T-helper 2 cell treated with Interferon-gamma antibody and Interleukin-4, amounts not matched to agents 5 μg/mL and 100 μg/mL, for 36 hours (primary cell): ENCODE measurements at regions not wholly inside any gene's neighbourhood (a gene's known extent, or its start where the extent isn't known, plus 50 kb on each side); places are given as distances from the start of the nearest gene placed in this dataset.

ENCODE experiments used
- DNase-seq: peaks from one replicate; pipeline ENCODE4 v3.0.0; 2021; ENCODE audit warnings: low spot score
- H3K27ac Mint-ChIP-seq: one replicate; pipeline ENCODE4 v1.8.0; 2021; ENCODE audit warnings: mild to moderate bottlenecking, mixed read lengths
- H3K27me3 Mint-ChIP-seq: one replicate; pipeline ENCODE4 v1.8.0; 2021; ENCODE audit warnings: low read depth, mixed read lengths
- H3K36me3 Mint-ChIP-seq: one replicate; pipeline ENCODE4 v1.8.0; 2021; ENCODE audit warnings: low read depth, mixed read lengths
- H3K4me1 Mint-ChIP-seq: one replicate; pipeline ENCODE4 v1.8.0; 2021; ENCODE audit warnings: low read depth, mixed read lengths
- H3K4me3 Mint-ChIP-seq: one replicate; pipeline ENCODE4 v1.8.0; 2022; ENCODE audit warnings: mild to moderate bottlenecking, moderate library complexity, mixed read lengths
- H3K9me3 Mint-ChIP-seq: one replicate; pipeline ENCODE4 v1.8.0; 2021; ENCODE audit warnings: mixed read lengths

- H3K9me3 Mint-ChIP-seq: peaks cover 4% of the 10 kb centered on the region
- no peaks in the 10 kb centered on the region for H3K27me3 Mint-ChIP-seq
- no peak for DNase-seq
- peaks cover 1% of the 10 kb centered on the region for H3K36me3 Mint-ChIP-seq
- no peak overlapping the region for H3K27ac Mint-ChIP-seq
- H3K4me3 Mint-ChIP-seq: no peak overlapping the region
- H3K4me1 Mint-ChIP-seq: peaks cover 11% of the 10 kb centered on the region
These were observed 1192.4 kb upstream of the CITED2 start for GRCh38 chr6:140566781-140567277.

- Mint-ChIP-seq H3K36me3 (no peaks in the 10 kb centered on the region), H3K27ac (no peak overlapping the region)
These were observed 1189.3 kb upstream of the CITED2 start for GRCh38 chr6:140563728-140564127.

GRCh38 chr6:140561701-140562100 is 1187.3 kb upstream of the CITED2 start:
- no peaks in the 10 kb centered on the region for H3K9me3 Mint-ChIP-seq
- H3K36me3 Mint-ChIP-seq: no peaks in the 10 kb centered on the region
- DNase-seq: no peak
- no peaks in the 10 kb centered on the region for H3K27me3 Mint-ChIP-seq
- H3K27ac Mint-ChIP-seq: no peak overlapping the region
- H3K4me3 Mint-ChIP-seq: no peak overlapping the region
- peaks cover 2% of the 10 kb centered on the region for H3K4me1 Mint-ChIP-seq

More at GRCh38 chr6:140563728-140564127, 1189.3 kb upstream of the CITED2 start:
- H3K27me3 Mint-ChIP-seq: no peaks in the 10 kb centered on the region
- H3K9me3 Mint-ChIP-seq: peaks cover 4% of the 10 kb centered on the region
- DNase-seq: no peak
- H3K4me3 Mint-ChIP-seq: no peak overlapping the region
- peaks cover 7% of the 10 kb centered on the region for H3K4me1 Mint-ChIP-seq

- Mint-ChIP-seq H3K27me3 (no peaks in the 10 kb centered on the region), H3K9me3 (no peaks in the 10 kb centered on the region), H3K36me3 (no peaks in the 10 kb centered on the region), H3K27ac (no peak overlapping the region), H3K4me1 (no peaks in the 10 kb centered on the region), H3K4me3 (no peak overlapping the region)
- DNase-seq: no peak
These were observed 1186.2 kb upstream of the CITED2 start for GRCh38 chr6:140560671-140561070.

DNA sequence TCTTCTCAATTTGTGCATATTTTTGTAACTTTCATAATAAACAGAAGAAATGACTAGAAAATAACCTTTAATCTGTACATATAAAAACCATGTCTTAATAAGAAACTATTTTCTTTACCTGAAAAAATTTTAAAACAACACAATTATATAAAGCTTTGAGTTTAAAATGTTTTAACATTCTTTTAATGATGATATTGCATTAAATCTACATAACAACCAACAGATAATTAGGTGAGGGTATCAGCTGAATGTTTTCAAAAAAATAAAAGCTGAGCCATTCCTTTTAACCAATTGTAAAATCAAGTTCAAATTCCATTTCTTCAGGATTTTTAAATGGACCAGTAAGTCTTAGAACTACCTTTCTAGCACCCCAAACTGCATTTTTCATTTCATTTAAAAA is 1185.0 kb upstream of the CITED2 start:
- Mint-ChIP-seq H3K9me3 (no peaks in the 10 kb centered on the region), H3K27ac (no peak overlapping the region), H3K4me3 (no peak overlapping the region), H3K4me1 (no peaks in the 10 kb centered on the region), H3K36me3 (no peaks in the 10 kb centered on the region), H3K27me3 (no peaks in the 10 kb centered on the region)
- DNase-seq: no peak

GRCh38 chr6:140554421-140554820 is 1180.0 kb upstream of the CITED2 start:
- no peak for DNase-seq
- no peak overlapping the region for H3K27ac Mint-ChIP-seq
- H3K36me3 Mint-ChIP-seq: no peaks in the 10 kb centered on the region
- no peaks in the 10 kb centered on the region for H3K27me3 Mint-ChIP-seq
- no peaks in the 10 kb centered on the region for H3K9me3 Mint-ChIP-seq
- H3K4me1 Mint-ChIP-seq: no peaks in the 10 kb centered on the region
- no peak overlapping the region for H3K4me3 Mint-ChIP-seq

DNA sequence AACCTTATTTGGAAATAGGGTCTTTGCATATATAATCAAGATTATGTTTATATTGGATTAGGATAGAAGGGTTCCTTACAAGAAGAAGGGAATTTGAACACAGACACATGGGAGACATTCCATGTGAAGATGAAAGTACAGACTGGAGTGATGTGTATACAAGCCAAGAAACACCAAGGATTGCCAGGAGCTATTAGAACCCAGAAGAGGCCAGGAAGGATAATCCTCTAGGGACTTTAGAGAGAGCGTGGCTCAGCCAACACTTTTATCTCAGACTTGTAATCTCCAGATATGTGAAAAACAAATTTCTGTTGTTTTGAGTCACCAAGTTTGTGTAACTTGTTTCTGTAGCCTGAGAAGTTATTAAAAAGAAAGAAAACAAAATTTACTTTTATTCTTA is 1173.9 kb upstream of the CITED2 start:
- H3K9me3 Mint-ChIP-seq: no peaks in the 10 kb centered on the region
- H3K27ac Mint-ChIP-seq: no peak overlapping the region
- no peaks in the 10 kb centered on the region for H3K4me1 Mint-ChIP-seq
- H3K27me3 Mint-ChIP-seq: no peaks in the 10 kb centered on the region
- DNase-seq: no peak
- H3K36me3 Mint-ChIP-seq: no peaks in the 10 kb centered on the region
- no peak overlapping the region for H3K4me3 Mint-ChIP-seq

DNA sequence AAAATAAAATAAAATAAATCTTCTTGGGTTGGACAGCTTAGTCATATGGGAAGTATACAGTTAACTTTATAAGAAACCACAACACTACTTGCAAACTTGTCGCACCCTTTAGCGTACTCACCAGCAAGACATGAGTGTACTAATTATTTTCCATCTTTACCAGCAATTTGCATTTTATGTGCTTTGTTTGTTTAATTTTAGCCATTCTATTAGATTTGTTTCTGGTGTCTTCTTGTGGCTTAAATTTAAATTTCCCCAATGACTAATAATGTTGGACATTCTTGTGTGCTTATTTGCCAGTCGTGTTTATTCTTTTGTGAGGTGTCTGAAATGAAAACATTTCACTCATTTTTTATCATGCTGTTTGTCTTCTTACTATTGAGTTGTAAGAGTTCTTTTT is 1172.2 kb upstream of the CITED2 start:
- Mint-ChIP-seq H3K27ac (no peak overlapping the region), H3K9me3 (no peaks in the 10 kb centered on the region), H3K27me3 (peaks cover 2% of the 10 kb centered on the region), H3K4me3 (no peak overlapping the region), H3K36me3 (no peaks in the 10 kb centered on the region), H3K4me1 (no peaks in the 10 kb centered on the region)
- DNase-seq: no peak

GRCh38 chr6:140544431-140544830 is 1170.0 kb upstream of the CITED2 start:
- H3K4me1 Mint-ChIP-seq: no peaks in the 10 kb centered on the region
- no peak overlapping the region for H3K4me3 Mint-ChIP-seq
- peaks cover 2% of the 10 kb centered on the region for H3K27me3 Mint-ChIP-seq
- no peak overlapping the region for H3K27ac Mint-ChIP-seq
- no peak for DNase-seq
- H3K9me3 Mint-ChIP-seq: no peaks in the 10 kb centered on the region
- no peaks in the 10 kb centered on the region for H3K36me3 Mint-ChIP-seq

GRCh38 chr6:140542863-140543262 is 1168.4 kb upstream of the CITED2 start:
- DNase-seq: no peak
- no peak overlapping the region for H3K4me3 Mint-ChIP-seq
- H3K4me1 Mint-ChIP-seq: no peaks in the 10 kb centered on the region
- H3K9me3 Mint-ChIP-seq: no peaks in the 10 kb centered on the region
- no peaks in the 10 kb centered on the region for H3K36me3 Mint-ChIP-seq
- H3K27ac Mint-ChIP-seq: no peak overlapping the region
- peaks cover 4% of the 10 kb centered on the region for H3K27me3 Mint-ChIP-seq

- no peak for DNase-seq
- no peak overlapping the region for H3K27ac Mint-ChIP-seq
- no peak overlapping the region for H3K4me3 Mint-ChIP-seq
- H3K9me3 Mint-ChIP-seq: no peaks in the 10 kb centered on the region
- H3K36me3 Mint-ChIP-seq: no peaks in the 10 kb centered on the region
- H3K4me1 Mint-ChIP-seq: no peaks in the 10 kb centered on the region
- H3K27me3 Mint-ChIP-seq: peaks cover 7% of the 10 kb centered on the region
These were observed 1166.8 kb upstream of the CITED2 start for GRCh38 chr6:140541288-140541687.

DNA sequence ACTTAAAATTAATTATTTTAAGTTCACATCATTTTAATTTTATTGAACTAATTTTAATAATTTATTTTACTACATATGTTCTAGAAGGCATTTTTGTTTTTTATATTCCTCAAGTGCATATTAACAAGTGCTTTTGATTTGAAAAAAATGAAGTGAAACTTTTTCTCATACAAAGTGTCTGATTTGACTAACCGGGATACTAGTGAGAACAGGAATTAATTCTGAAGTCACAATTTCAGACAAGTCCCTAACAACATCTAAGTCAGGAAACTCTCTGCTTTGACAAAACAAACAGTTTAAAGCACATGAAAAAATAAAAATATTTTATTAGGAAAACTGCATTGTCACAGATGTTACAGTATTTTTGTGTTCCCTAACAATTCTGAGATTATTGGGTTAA is 1166.3 kb upstream of the CITED2 start:
- Mint-ChIP-seq H3K4me3 (no peak overlapping the region), H3K36me3 (no peaks in the 10 kb centered on the region), H3K9me3 (peaks cover under 1% of the 10 kb centered on the region)

GRCh38 chr6:140538926-140539325 is 1164.5 kb upstream of the CITED2 start:
- no peaks in the 10 kb centered on the region for H3K4me1 Mint-ChIP-seq
- H3K4me3 Mint-ChIP-seq: no peak overlapping the region
- H3K27me3 Mint-ChIP-seq: peaks cover 12% of the 10 kb centered on the region
- no peak for DNase-seq
- no peaks in the 10 kb centered on the region for H3K36me3 Mint-ChIP-seq
- peaks cover 12% of the 10 kb centered on the region for H3K9me3 Mint-ChIP-seq
- H3K27ac Mint-ChIP-seq: no peak overlapping the region

More for the DNA sequence above, 1166.3 kb upstream of the CITED2 start:
- DNase-seq: no peak
- H3K4me1 Mint-ChIP-seq: no peaks in the 10 kb centered on the region
- peaks cover 9% of the 10 kb centered on the region for H3K27me3 Mint-ChIP-seq
- H3K27ac Mint-ChIP-seq: no peak overlapping the region

DNA sequence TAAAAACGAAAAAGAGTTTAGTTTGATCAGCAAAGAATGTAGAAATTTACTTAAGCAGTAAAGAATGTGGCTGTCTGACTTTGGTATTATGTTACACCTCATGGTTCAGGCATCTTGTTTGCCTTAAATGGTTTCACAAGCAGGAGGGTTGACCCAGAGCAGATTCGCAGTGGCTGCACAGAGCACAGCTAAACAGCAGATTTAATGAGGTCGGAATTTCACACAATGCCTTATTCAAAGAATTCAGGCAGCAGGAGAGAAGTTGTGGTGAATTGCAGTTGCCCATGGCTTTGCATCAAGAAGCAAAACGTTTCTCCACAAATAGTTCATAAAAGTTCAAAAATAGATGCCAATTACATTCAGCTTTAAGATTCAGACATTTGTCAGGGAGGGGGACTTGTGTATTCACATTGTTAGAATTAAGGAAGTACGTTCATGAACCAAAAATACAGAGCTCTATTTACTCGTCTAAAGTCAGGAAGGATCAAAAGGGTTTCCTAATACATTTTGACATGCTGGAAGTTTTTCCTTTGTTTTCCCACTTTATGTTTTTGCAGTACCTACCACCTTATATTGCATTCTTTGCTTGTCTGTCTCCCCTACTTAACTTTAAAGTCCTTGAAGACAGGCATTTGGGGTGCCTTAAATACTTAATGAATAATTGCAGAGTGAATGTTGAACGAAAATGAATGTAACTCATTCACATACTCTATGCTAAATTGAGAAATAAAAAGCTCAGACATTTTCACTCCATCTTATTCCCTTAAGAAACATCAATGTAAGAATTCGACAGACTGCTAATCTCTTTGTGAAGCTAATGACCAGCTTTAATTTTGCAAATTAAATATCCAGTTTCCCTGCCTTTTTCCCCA is 1163.6 kb upstream of the CITED2 start:
- Mint-ChIP-seq H3K4me1 (no peaks in the 10 kb centered on the region), H3K27me3 (peaks cover 13% of the 10 kb centered on the region), H3K9me3 (peaks cover 14% of the 10 kb centered on the region), H3K27ac (no peak overlapping the region), H3K4me3 (no peak overlapping the region), H3K36me3 (no peaks in the 10 kb centered on the region)
- DNase-seq: no peak

GRCh38 chr6:140537211-140537610 is 1162.8 kb upstream of the CITED2 start:
- DNase-seq: no peak
- no peaks in the 10 kb centered on the region for H3K4me1 Mint-ChIP-seq
- H3K27ac Mint-ChIP-seq: no peak overlapping the region
- no peaks in the 10 kb centered on the region for H3K36me3 Mint-ChIP-seq
- H3K27me3 Mint-ChIP-seq: peaks cover 11% of the 10 kb centered on the region
- H3K4me3 Mint-ChIP-seq: no peak overlapping the region
- H3K9me3 Mint-ChIP-seq: peaks cover 17% of the 10 kb centered on the region
